Activated T-cell treated with anti-CD3 and anti-CD28 coated beads for 48 hours (primary cell): ENCODE measurements at regions not wholly inside any gene's neighbourhood (a gene's known extent, or its start where the extent isn't known, plus 50 kb on each side); places are given as distances from the start of the nearest gene placed in this dataset.
"Not testable (repeated sequence)": the region's sequence is repeated elsewhere in the genome, so short reads cannot be mapped to it uniquely, and the experiment has no call there.

Experiments
- DNase-seq: peaks from one replicate; pipeline ENCODE4 v3.0.0-alpha.2; 2020; ENCODE audit warnings: low read depth

DNA sequence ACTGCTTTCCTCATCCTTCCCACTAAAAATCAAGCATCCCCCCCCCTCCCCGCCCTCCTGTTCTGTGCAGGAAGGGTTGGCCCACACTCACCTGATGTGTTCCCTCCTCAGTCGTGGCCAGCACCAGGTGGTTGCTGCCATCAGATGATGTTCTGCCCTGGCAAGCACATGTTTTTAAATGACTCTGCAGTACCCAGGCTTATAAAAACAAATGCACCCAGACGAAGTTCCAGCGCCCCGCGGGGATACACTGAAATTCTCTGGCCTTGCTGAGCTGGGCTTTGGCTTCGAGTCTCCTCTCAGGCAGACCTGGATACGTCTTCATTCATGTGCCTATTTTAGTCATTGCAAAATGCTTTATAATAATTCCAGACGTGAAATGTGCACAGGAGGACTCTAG is 316.3 kb downstream of the DLEU7 start:
- no peak for DNase-seq

DNA sequence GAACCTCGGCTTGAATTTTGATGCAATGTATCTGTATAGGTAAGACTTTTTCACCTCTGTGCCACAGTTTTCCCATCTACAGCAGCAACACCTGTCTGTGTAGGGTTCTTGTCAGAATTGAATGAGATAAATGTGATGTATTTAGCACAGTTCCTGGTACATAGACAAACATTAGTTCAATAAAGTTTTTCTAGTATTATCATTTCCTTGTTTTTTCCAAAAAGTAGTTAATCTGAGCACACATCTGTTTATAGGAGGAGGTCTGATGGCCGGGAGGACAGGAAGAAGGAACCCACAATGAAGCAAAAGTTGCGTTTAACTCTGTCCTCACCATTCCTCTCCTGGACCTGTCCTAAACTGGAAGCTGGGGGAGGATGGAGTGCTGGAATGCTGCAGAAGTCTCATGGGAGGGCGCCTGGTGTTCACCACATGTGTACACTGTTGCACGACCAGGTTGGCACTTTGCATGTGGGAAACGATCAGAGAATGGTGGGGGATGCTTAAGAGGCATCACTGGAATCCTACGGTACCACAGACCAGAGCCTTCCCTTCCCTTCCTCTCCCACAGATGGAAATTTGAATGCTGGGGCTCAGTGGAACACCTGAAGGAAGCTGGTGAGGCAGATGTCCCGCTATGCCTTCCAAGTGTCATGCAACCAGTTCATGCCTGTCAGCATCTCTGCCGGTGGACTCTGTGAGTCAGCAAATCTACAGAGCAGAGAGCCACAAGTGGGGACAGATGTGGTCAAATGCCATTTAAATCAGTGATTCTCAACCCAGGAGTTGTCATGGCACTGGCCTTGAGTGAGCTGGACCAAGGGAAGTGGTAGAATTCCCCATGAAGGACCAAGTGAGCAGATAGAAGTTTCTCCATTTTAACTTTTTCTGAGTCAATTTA is 315.6 kb downstream of the DLEU7 start:
- DNase-seq = no peak

DNA sequence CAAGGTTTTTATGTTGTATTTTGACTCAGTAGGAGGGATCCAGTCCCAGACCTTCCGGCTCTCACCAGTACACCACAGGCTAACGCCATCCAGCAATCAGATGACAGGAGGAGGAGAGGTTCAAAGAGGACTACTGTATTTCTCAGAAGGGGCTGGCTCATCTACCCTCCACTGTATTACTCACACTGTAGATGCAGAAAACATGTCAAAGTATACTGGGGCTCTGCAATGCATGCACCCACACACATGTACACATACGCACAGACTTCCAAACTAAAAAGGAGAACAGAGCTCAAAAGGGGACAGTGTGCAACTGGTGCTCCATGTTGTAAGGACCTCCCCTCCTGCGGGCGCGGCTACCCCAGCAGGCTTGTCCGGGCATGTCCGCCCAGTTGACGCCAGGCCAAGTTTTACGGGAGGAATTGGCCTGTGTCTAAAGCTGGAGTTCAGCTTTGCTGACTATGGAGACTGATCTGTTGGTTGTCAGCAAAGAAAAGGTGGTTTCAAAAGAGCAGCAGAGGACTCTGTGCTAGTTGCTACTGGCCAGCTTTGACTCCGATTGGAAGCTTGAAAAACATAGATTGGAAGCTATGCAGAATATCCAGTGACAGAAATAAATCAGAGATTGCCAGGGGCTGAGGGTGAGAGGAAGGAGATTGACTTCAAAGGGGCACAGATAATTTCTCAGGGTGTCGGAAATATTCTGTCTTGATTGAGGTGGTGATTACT is 314.2 kb downstream of the DLEU7 start:
- DNase-seq = no peak

DNA sequence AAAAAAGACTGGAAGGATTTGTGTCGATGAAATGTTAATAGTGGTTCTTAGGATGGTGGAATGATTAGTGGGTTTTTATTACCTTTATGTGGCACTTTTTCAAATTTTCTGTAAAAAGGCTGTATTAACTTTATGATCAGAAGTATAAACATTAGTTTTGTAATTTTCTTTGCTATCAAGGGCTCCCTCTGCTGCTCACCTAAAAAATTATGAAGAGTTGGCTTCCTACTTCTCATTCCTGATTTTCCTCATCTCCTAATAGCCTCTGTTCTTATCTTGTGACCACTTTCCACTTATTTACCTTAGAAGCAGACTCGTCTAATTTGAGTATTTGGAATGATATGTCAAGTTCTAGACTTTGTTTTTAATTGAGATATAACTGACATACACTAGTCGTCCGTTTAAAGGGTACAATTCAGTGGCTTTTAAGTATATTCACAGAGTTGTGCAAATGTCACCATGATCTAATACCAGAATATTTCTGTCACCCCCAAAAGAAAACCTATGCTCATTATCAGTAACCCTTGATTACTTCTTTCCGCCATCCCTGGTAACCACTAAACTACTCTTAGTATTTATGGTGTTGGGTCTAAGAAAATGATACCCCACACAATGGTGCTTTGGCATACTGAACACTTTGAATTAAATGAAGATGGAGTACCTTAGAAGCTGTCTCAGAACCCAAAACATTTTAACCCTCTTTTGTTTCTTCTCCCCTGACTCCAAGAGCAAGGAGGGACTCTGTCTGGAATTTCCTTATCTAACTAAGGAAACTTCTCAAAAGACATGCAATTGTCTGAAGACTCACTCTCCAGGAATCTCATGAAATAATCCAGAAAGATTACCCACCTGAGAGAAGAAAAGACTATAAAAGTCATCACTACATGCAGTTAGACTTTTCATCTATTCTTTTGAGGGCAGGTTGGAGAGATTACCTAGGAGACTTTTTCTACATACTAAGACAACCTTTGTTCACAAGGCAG is 311.3 kb downstream of the DLEU7 start:
- DNase-seq = no peak

DNA sequence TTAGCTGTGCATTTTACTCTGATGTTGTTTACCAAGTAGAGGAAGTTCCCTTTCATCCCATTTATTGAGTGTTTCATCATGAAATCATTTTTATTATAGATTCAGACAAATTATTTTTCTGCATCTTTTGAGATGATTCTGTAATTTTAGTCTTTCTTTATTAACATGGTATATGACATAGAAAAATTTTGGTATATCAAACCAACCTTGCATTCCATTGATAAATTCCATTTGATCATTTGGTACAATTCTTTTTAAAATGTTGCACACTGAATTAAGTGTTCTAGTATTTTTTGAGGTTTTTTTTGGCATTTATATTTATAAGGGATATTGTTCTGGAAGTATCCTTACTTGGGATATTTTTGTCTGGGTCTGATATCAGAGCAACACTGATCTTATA is 308.4 kb downstream of the DLEU7 start:
- no peak for DNase-seq

DNA sequence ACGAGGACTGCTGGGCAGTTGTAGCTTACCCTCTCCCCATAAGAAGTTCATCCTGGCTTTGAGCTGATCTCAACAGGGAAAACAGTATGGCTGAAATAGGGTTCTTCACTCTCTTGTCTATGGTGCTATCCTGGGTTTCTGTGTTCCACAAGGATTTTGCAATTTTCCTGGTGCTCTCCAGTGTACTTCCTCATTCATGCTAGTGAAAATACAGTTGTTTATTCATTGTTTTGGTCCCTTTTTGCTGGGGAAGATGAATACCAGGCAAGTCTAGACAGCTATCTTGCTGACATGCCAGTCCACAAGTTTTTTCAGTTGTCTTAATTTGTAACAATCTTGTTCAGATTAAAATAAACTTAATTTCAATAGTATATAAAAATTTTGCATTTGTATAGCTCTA is 306.5 kb downstream of the DLEU7 start:
- DNase-seq = no peak

DNA sequence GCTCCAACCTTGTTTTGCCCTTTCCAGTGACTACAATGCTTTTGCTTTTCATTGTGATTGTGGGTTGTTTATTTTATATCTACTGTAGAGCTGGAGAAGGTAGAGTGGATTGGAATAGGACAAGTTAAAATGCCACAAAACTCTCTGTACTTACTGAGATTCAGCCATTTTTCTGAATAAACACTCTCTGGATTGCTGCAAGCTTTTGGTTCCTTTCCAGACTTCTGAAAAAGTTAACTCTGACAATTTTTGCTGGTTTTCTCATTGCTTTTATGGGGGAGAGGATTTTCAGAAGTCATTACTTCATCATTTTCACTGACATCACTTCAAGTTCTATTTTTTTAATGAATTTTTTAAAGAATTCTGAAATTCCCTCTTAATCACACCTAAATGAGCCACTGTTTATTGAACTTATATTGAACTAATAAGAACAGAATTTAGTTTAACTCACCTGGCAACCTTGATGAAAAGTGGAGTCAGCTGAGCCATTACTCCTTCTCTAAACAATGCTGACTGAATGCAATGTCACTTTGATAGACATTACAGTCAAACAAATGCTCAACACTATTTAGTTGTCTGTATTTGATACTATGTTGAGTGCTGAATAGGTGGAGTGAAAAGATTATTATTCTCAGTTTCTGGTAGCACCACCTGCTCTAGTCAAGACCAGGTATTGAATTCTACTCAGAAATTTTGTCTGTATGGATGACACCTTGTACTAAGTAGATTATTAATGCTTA is 303.5 kb downstream of the DLEU7 start:
- no peak for DNase-seq

DNA sequence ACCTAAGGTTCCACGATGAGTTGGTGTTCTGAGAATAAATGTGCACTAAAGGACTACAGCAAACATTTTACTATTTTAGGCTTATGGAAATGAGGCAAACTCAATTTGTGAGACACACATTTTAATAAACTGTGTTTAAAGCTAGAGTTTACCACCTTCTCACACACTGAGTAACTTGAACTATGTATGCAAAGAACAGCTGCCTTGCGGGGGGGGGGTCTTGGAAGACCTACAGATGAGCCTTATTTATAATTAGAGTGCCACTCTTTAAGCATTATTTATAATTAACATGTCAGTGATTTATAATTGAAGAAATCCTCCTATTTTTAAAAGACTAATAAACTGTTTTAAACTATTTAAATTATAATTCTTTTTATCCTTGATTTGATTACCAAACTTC is 300.4 kb downstream of the DLEU7 start:
- DNase-seq = no peak

DNA sequence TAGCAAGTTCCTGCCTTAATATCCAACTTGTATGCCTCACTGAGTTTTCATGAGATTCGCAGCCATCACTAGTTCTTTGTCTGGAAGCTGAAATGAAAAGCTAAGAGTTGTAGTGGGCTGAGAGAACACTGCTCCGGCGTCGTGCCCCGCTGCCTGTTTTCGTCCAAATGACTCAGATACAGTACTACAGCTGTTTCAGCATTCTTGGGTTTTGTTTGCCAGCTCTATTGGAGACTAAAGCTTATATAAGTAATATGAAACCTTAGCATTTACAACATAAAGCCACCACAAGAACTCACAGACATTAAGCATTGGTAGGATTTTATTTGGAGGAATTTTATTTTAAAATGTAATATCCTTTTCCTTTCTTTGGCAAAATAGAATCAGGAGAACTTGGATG is 299.7 kb downstream of the DLEU7 start:
- no peak for DNase-seq

DNA sequence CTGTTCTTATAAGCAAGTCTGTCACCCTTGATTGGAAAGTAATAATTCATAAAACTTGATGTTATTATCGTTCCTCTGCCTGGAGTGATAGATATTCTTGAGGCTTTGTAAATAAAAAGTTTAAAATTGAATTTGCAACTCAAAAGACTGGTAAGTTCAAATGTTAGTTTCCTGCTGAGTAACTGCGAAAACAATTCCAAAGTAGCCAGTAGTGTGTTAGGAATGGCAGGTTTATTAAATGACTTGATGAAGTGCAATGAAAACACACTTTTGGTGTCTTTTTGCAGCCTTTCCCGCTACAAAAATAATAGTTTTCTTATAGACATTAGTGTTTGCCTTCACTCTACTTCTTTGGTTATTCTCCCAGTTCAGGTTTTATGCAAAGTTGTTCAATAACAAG is 299.3 kb downstream of the DLEU7 start:
- no peak for DNase-seq

DNA sequence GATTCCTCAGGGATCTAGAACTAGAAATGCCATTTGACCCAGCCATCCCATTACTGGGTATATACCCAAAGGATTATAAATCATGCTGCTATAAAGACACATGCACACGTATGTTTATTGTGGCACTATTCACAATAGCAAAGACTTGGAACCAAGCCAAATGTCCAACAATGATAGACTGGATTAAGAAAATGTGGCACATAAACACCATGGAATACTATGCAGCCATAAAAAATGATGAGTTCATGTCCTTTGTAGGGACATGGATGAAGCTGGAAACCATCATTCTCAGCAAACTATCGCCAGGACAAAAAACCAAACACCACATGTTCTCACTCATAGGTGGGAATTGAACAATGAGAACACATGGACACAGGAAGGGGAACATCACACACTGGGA is 296.3 kb downstream of the DLEU7 start:
- DNase-seq = not testable (repeated sequence)

DNA sequence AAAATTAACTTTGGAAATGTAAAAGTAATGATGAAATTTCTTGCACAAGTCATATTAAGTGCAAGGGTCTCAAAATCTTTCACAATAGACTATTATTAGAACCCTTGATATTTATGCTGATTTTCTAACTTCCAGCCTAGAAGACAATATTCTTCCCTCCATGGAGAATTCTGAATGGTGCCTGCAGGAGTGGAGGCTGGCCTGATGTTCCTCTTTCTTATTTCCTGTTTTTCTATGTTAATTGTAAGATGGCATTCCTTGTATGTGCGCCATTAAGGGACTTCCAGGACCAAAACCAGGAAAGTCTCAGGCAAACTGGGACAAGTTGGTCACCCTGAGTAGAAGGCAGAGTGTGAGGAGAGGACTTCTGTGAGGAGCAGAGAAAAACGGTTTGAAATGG is 294.9 kb downstream of the DLEU7 start:
- no peak for DNase-seq

DNA sequence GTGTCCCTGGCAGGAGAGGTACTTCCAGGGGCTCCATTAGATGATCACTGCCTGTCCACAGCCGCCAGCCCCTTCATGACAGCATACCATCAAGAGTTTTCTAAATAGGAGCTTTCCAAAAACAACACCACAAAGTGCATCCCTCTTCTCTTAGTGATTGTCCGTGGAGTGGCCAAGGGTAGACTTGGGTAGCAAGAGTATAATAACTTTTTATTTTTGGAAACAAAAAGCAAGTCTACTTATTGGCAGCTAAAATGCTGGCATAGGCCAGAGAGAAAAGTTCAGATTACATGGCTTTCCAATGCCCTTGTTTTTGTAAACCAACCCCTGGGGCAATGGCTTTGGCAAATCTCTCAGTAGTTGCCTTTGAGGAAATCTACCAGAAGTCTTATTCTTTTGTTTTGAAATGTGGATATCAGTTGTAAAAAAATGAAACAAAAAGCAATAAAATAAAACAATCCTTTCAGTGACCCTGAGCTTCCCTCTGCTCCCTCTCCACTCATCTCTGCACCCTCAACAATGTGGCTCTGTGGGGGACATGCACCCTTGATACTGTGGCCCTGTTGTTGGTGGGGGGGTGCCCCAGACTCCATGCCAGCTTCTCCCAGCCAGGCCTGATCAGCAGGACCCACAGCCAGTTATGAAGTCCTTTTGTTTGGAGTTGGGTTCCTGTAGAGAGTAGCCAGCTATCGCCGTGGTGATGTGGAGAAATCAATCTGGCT is 294.1 kb downstream of the DLEU7 start:
- no peak for DNase-seq

DNA sequence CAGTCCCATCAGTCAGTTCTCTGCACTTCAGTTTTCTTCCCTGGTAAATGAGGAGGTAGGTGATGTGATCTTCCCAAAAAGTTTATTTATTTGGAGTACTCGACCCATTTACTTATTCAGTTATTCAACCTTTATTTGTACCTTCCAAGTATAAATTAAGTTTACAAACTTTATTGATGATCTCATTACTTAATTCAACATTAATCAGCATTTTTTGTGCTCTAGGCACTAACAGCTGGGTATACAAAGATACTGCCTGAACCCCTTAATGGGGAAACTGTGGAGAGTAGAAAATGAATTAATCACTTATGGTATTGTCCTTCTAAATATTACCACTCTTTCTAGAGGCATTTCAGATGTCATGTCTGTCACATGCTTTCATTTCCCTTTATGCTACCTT is 293.3 kb downstream of the DLEU7 start:
- no peak for DNase-seq

DNA sequence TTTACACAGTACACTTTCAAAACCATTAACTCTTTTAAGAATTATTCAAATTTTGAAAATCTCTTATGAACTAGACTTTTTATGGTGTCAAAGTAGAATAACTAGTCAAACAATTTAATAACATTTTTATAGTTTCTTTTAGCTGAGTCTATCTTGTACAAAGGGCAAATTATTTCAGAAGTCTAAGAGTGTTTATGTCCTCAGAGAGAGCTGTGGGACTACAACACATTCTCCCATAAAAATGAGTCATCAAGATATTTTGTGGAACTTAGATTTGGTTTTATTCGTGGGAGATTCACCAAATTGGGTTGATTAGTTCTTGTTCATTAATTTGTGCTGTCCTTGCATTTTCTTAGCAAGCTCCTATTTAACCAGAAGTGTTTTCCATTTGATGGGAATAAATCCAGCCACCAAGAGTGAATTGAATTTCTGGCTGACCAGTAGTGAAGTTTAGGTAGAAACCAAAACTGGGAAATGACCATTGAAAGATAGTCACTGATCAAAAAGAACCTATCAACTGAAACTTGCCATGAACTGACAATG is 291.0 kb downstream of the DLEU7 start:
- DNase-seq = no peak

DNA sequence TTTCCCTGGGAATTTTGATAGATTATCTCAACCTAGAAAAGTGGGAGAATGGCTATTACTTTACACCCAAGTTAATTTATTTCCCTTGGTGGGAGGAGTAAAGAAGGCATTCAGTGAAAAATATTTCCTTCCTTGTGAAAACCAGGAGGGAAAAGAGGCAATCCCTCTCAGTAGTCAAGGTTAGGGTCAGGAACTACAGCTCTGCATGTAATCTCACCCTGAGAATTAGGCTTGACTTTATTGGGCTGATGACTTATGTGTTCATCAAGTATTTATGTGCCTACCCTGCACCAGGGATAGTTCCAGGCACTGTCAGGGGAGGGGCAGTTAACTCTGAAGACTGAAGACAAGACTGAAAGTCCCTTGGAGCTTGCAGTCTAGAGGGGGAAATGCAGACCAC is 281.8 kb downstream of the DLEU7 start:
- DNase-seq = no peak

DNA sequence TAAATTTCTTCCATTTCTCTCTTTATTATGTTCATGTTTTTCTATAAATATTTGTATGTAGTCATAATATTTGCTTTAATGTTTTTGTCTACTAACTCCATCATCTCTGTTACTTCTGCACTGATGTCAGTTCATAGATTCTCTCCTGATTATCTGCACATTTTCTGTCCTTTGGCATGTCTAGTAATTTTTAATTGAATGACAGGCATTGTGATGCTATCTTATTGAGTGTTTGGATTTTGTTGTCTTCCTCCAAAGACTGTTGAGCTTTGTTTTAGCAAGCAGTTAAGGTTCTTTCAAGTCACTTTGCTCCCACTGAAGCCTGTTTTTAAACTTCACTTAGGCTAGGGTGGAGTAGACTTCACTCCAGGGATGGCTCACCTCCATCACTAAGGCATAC is 276.8 kb downstream of the DLEU7 start:
- DNase-seq = no peak

DNA sequence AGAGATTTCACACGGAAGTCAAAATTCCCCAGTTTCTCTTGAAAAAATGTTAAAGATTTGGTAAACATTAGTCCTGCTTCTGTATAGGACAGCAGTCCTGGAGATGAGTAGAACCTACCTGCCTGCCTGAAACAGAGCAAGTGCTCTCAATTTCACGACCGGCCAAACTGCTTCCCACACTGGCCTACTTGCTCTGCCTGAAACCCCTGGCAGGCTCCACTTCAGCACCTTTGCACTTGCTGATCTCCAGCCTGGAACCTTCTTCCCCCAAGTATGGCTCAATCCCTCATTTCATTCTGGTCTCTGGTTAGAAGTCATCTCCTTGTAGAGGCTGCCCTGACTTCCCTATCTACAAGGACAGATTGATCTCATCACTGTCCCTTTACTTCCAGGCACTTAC is 271.4 kb downstream of the DLEU7 start:
- no peak for DNase-seq

DNA sequence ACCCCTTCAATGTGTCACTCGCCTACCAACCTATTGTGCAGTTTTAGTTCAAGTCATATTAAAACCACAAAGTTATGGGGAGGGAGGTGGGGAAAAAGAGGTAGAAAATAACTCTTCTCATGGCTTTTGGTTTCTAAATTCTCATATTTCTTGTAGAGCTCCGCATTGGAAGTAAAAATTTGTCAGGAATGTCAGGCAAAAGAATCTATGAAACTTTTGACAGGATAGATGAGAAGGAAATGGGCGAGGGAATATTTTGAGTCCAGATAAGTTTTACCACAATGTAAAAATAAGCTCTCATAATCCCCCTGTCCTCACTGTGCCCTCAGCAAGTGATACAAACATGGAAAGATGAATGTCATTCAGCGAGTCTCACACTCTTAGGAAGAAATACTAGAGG is 270.4 kb downstream of the DLEU7 start:
- DNase-seq = no peak

DNA sequence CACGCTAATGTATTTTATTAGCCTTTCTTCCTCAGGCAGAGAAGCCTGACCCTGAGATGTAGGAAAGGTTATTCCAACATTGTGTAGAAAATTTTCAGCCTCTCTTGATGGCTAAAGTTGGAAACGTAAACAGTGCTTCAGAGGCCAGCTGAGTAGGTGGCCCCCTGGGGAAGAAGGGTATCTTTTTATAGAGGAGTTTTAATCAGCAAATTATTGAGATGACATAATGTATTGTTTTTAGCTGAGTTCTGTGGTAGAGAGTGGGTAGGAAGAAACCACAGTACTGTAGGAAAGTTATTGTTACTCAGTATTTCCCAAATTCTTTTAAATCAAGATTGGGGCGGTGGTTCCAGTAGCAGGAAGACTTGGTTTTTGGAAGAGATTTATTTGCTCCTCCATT is 268.8 kb downstream of the DLEU7 start:
- DNase-seq = no peak

DNA sequence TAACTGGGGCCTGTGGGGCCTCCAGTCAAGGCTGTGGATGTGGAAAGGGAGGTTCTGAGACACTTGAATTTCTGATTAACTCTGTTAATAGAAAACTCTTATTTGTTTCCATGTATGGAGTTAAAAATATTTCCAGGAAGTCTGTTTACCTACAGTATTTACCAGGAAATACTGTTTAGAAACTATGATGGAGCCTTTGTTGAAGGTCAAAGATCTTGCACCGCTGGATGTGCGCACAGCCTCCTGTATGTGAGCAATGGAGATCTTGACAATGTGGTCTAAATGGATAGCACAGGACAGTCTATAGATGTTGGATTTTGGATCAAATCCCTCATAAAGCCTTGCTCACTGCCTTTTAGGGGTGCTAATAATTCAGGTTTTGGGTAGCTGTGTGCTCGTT is 268.4 kb downstream of the DLEU7 start:
- no peak for DNase-seq
